HG02623 (cell line): ENCODE measurements at regions not wholly inside any gene's neighbourhood (a gene's known extent, or its start where the extent isn't known, plus 50 kb on each side); places are given as distances from the start of the nearest gene placed in this dataset.
"Not testable (repeated sequence)": the region's sequence is repeated elsewhere in the genome, so short reads cannot be mapped to it uniquely, and the experiment has no call there.

ENCODE experiments used
- ATAC-seq: cut with Tn5 transposase; IDR thresholded peaks from one replicate; pipeline ENCODE4 v1.9.1; 2021; ENCODE audit warnings: moderate library complexity; ENCODE audit not compliant: unreplicated experiment

DNA sequence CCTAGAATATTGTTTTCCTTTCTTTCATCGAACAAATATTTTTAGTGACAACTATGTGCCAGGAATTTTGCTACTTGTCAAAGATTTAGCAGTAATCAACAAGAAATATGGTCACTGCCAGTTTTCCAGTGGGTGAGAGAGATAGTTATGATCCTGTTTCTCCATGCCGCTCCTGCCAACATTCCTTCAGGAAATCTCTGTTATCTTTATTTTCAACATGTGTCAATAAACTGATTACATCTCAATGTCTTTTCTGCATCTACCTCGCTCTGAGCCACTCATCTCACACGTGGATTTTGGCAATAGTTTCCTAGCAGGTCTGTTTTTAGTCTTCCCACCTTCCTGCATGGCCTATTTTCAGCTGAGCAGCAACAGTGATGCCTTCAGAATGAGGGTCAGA is 650.0 kb upstream of the STXBP6 start:
- ATAC-seq: no peak

DNA sequence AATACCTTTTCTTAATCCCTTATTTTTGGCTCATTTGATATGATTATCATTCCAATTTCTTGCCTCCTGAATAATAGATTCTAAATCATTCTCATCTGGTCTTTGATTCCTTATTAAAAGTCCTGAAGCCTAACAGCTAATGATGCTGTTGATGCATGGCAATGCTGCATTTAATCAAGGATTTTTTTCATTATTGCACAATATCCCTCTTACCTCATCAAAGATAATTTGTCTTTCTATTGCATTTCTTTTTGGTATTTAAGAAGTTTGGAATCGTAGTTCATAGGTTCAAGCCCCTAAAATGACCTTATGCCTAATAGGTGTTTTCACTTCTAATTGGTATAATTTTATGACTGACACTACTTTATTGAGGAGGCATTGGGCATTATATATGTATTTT is 648.2 kb upstream of the STXBP6 start:
- ATAC-seq: no peak

DNA sequence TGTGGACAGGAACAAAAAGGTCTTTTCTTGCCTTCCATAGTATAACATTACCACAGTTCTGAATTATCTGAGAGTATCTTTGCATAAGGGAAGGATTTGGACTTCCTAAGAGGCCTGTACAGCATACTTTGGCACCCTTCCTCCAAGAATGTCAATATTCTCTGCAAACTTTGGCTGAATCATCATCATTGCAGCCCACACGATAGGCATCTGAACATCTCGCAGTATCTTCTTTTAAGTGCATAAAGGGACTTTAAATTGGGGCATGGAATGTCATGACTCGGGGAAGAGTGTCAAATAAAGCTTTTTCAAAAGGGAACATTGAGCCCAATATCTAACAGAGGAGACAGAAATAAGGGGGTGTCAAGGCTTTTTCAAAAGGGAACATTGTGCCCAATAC is 646.2 kb upstream of the STXBP6 start:
- no peak for ATAC-seq

DNA sequence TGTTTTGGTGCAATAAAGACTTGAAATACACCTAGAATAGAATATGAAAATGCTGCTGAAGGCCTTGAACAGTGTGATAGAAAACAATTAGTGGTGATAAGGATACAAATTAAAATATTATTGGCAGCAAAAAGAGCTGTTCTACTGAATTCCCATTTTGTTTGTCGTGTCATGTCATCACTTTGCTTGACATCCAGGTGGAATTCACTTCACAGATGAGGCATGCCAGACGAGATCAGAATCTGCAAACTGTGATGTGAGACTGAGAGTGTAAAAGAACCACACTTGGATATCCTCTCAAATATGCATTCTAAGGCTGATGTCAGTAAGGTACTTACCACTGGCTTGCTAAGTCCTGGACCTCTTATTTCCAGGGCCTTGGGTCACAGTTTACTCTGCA is 635.1 kb upstream of the STXBP6 start:
- ATAC-seq: no peak

DNA sequence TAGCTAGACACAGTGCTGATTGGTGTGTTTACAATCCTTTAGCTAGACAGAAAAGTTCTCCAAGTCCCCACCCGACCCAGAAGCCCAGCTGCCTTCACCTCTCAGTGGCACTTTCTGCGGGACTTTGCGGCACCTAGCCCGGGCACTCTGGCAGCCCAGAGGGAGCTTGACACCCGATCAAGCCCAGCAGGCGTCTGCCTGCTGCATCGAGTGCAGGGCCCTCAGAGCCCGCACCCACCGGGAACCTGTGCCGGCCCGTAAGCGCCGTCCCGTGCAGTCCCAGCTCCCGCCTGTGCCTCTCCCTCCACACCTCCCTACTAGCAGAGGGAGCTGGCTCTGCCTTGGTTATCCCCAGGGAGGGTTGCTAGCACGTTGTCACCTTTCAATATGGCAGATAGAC is 631.0 kb upstream of the STXBP6 start:
- ATAC-seq: no peak

DNA sequence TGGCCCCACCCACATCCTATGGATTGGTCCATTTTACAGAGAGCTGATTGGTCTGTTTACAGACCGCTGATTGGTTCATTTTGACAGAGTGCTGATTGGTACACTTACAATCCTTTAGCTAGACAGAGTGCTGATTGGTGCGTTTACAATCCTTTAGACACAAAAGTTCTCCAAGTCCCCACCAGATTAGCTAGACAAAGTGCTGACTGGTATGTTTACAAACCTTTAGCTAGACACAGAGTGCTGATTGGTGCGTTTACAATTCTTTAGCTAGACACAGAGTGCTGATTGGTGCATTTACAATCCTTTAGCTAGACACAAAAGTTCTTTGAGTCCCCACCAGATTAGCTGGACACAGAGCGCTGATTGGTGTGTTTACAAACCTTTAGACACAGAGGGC is 630.6 kb upstream of the STXBP6 start:
- ATAC-seq: not testable (repeated sequence)

DNA sequence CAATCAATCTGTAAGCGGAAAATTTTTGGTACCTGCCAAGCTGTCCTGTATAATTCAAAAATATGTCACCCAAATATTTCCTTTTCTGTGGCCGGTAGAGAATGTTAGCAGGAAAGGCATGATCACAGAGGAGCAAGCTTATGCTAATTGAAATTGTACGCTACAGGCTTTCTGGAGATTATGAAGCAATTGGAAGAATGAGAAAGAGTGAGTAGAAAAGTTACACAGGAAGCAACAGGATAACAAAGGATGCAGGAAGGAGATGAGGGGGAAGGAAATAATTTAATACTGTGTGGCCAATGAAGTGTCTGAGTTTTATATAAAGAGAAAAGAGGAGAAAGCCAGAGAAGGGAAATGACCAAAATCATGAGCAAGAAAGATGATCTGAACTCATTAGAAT is 627.2 kb upstream of the STXBP6 start:
- no peak for ATAC-seq

DNA sequence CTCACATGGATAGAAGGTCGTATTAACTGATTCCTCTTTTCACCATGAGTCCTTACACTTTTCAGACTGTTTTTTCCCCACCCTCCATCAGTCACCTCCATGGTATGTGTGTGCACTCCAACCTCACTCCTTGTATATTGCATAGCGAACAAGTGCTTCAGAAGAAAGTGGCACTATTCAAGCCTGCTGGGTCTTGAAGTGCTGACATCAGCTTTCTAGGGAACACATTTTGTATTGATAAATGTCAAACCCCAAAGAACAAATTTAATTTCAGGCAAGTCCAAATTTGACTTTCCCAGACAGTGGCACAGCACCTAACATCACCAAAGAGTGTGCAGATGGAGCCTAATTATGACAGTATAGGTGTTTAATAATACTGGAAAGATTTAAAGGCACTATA is 617.4 kb upstream of the STXBP6 start:
- no peak for ATAC-seq

DNA sequence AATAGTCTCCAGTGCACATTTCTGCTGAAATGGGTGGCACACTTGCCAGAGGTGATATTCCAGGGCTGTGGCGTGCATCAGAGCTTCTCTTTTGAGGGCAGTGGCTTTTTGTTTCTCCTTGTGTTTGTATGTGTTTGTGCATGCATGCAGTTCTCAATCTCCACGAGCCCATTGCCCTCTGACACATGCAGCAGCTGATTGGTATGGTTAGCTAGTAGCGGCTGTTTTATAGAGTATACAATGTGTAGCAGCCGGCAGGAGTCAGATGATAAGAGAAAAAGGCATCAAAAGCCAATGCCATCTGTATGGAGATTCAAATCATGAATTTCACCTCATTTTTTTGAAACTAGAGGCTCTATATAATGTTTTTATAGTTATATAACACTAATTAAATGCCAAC is 616.9 kb upstream of the STXBP6 start:
- no peak for ATAC-seq

DNA sequence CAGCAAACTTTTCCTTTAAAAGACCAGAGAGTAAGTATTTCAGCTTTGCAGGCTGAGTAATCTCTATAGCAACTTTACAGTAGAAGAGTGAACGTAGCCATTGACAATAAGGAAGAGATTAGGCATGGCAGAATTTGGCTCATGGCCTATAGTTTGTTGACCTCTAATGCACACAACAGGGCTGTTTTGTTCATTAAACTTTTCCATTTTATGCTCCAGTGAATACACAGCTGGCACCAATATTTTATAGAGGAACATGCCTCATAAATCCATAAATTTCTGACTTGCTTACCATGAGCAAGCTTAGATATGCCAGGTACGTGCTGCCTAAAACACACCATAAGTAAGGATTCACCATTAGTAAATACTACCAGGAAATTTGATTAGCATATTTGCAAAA is 609.0 kb upstream of the STXBP6 start:
- ATAC-seq: no peak

DNA sequence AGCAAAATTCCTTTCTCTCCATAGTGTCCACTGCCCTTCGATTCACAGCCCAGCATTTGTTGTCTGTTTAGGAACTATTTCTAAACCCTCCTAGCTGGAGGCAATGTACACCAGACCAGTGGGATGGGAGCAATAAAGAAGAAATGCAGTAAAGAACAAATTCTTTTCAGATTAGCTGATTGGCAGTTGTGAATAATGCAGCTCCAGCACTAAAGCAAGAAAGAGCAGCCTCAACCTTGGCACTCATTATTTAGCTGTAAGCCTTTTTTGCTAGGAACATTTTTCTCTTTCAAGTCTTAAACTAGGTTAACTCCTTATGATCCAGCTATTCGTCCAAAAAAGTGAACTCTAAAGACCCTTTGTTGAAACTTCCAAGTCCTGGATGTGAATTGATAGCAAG is 580.5 kb upstream of the STXBP6 start:
- no peak for ATAC-seq

DNA sequence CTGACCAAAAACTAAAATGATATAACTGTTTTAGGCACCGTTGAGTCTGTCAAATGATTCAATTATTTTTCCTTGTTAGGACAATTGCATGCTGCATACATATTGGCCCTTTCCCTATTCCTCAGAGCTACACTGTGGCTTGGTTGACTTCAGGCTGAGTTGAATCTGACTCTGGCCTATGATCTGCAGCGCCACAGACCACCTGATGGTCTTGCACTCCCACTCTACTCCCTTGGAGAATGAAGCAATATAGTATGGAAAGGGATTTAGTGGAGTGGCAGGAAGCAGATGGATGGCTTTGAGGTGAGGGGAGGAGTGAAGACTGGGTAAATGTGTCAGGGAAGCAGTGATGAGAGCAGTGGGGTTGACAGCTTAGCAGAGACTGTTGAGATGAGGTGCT is 579.0 kb upstream of the STXBP6 start:
- no peak for ATAC-seq

DNA sequence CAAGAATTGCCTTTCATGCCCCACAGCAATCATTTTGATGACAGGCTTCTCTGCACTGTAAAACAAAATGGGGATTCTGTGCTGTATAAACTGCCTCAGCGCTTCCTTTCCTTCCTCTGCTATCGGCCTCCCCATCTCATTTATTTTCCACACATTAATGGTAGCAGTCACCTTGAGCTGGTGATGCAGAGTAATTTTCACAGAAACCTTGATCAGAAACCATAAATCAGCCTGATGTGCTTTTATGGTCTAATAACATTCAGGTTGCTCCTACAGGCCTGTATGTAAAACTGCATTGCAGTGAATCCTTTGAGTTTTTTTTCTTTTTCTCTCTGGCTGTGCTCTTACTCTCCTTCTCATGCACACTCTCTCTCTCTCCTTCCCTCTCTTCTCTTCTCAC is 578.4 kb upstream of the STXBP6 start:
- no peak for ATAC-seq

DNA sequence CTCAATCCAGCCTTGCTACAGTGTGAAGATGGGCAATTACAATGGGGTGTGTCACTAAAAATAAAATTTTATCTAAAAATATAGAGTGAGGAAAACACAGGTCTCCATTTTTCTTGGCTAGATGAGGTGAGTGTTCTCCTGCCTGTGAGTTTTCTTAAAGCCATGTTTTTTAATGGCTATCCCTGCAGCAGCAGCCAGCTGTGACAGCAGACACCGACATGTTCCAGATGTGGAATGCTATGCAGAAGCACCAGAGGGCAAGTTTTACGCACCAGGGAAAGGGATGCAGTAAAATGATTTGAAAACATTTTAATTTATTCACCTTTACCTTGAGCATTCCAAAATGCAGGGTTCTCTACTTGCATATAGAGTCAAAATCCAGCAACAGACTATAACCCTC is 577.0 kb upstream of the STXBP6 start:
- ATAC-seq: no peak

DNA sequence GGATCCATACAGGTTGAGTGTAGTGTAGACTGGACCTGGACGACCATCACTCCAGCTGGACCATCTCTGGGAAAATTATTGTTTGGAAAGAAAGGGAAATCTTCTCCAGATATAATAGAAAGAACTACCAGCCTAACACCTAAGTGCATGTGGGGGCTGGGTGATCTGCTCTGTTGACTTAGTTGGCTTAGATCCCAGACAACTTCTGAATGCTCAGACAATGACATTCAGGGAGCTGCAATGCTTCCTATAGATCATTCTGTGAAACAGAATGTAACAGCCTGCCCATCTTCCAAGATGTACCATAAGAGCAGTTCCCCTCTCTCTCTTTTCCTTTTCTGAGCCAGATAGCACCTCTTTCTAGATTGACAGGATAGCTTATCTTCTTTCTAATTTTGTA is 572.8 kb upstream of the STXBP6 start:
- no peak for ATAC-seq

DNA sequence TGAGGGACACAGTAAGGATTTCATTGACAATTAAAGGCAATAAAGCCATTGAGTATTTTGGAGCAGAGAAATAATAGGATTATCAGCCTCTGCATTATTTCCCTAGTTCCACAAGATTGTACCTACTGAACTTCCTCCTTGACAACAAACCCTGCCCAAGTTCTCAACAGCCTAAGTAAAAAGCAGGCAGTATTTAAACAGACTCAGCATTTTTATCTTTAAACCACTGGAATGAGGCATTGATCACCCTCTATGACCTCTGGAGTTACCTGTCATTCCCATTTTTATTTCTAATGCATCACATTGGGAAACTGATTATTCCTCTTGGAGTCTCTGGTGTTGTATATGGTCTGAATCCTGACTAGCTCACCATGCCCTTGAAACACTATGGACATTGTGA is 570.6 kb upstream of the STXBP6 start:
- no peak for ATAC-seq

DNA sequence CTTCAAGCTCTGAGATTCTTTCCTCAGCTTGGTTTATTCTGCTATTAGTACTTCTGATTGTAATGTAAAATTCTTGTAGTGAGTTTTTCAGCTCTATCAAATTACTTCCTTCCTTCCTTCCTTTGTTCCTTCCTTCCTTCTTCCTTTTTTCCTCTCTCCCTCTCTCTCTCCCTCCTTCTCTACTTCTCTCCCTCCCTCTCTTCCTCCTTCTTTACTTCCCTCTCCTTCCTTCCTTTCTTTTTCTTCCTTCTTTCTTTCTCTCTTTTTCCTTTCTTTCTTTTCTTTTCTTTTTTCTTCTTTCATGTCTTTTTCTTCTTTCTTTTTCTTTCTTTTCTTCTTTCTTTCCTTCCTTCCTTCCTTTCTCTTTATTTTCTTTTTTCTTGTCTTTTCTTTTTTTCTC is 565.2 kb upstream of the STXBP6 start:
- ATAC-seq: no peak

DNA sequence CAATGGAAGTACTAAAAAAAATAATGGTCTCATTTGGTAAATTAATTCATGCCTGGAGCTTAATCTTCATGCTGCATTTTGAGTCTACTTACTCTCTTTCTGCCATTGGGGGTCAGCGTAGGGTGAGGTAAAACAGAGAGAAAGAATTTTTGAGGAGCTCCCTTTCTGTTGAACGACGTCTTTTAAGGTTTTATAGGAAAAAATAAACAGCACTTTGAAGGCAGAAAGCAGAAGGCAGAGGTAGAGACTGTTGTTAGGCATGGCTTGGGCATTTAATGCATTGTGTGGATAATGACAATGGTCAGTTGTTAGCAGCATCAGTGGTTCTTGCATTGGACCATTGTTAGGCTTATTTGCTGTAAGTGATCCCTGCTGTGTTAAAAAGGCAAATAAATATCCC is 557.2 kb upstream of the STXBP6 start:
- ATAC-seq: no peak

DNA sequence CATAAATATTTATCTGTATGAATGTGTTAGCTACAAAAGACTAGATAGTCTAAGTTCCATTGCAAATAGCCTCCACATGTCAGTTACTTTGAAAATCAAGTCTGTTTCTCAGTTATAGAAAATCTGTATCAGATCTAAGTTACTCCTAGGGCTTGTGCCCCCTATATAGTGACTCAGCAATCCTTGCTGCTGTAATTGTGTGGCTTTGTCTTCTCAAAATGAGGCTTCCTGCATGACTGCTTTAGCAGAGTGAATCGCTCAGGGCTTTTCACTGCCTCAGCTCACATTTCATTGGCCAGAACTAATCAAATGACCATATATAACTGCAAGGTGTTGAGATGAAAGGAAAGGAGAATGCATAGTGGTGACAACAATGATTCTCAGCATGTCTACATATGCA is 552.2 kb upstream of the STXBP6 start:
- ATAC-seq: no peak

DNA sequence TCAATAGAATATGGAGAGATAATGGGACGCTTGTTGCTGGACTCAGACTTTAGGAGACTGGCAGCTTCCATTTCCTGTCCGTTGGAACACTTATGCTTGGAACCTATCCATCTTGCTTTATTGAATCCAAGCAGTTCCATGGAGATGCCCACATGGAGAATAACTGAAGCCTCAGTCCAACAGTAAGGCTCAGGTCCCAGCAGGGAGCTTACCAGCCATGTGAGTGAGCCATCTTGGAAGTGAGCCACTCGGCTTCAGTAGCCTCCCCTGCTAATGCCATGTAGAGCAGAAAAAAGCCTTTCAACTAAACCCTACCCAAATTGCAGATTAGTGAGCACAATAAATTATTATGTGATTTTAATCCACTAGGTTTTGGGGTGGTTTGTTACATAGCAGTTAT is 538.8 kb upstream of the STXBP6 start:
- ATAC-seq: no peak

DNA sequence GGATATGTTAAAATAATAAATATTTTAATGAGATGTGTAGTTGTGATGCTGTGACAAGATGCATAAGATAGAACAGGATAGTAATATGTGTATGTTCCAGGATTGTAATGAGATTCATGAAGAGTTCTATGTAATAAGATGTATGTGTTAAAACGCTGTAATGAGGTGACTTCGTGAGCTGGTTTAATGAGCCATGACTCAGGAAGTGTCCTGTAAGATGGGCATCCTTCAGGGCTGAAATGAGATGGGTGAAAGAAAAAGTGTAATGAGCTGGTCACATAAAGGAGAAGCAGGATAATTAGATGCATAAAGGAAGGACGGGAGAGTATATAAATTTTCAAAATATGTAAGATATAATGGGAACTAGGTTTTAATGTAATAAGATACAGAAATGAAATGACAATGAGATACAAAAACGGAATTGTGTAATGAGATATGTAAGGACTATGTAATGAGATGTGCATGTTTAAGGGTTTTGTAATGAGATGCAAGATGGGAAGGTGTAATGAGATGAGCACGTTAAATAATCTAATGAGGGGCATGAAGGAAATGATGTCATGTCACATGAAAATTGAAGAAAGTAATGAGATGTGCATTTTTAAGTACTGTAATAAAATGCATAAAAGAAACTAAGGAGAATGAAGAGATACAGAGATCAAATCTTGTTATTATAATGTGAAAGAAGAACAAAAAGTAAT is 524.8 kb upstream of the STXBP6 start:
- ATAC-seq: no peak

DNA sequence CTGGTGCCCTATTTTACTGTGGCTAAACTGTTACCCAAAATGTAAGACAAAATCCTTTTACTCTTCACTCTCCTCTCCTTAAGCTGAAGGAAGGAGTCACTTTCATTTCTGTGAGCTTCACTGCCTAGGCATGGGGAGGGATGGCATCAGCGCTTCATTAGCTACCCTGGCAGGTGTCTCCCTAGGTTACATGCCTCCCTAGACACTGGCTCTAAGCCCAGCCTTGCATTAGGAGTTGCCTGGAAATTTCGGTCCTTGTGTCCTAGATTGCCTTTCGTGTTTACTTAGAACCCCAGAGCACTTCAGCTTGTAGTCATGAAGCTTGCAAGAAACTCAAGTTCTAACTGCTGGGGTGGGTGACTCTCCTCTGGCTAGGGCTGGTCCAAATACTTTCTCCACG is 520.5 kb upstream of the STXBP6 start:
- no peak for ATAC-seq

DNA sequence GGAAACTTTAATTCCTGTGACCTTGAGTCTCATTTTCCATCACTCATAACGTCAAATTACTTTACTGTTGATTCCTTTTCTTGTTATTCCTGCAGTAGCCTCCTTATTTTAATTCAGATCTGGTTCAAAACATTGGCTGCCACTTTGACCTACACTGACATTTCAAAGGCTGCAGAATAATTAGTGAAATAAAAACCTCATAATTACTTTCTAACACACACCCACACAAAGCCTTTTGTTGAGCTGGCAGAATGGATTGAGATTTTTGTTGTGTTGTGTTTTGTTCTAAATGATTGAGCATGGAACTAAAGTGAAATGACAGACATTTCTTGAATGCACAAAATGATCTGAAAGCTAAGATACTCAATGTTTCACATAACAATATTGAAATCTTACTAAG is 507.5 kb upstream of the STXBP6 start:
- no peak for ATAC-seq

DNA sequence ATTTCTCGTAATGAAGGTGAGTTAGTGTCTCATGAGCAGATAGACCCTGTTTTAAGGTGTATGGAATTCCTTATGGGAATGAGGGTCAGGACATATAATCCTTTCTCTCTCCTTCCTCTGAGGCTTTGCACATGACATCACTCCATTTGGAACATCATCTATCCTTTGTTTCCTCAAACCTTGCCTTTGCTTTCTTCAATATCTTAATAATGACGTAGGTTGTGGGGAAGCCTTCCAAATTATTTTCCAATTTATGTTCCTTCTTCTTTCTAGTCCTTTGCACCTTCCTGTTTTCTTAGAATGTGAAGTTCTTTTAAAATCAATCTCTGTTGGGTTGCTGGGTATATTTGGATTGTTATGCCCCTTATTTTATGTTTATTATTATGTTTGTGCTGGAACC is 502.9 kb upstream of the STXBP6 start:
- ATAC-seq: no peak
